BJ (cell line): ENCODE measurements at regions not wholly inside any gene's neighbourhood (a gene's known extent, or its start where the extent isn't known, plus 50 kb on each side); places are given as distances from the start of the nearest gene placed in this dataset.

Experiments used
- CTCF ChIA-PET: fragments of 350-600 bp; formaldehyde crosslinking; extraction: SDS; loops from one replicate; lab custom pipeline; 2021; ENCODE audit warnings: antibody characterized with exemption, inconsistent platforms; lab: Yijun Ruan, JAX
- POLR2A ChIA-PET: fragments of 300-600 bp; sonication (Branson Sonifier 250); formaldehyde crosslinking; extraction: SDS; loops from one replicate; lab custom pipeline; 2021; ENCODE audit warnings: antibody characterized with exemption; lab: Charles Lee
- DNase-seq: peaks from one replicate; pipeline ENCODE4 v3.0.0-alpha.2; 2011; ENCODE audit warnings: low read depth
- H3K27me3 ChIP-seq: 2 replicates; pipeline ENCODE4 v1.6.0; 2011; ENCODE audit warnings: low read length; ENCODE audit not compliant: control insufficient read depth, insufficient read depth
- H3K36me3 ChIP-seq: 2 replicates; pipeline ENCODE4 v1.5.1; 2011; ENCODE audit warnings: low read length; ENCODE audit not compliant: control insufficient read depth, insufficient read depth
- H3K4me3 ChIP-seq: 2 replicates; pipeline ENCODE4 v1.5.1; 2011; ENCODE audit warnings: low read depth, mild to moderate bottlenecking, control low read depth, low read length
- CTCF ChIP-seq: IDR thresholded peaks from 2 replicates; pipeline ENCODE4 v1.5.1; 2011; ENCODE audit warnings: low read depth, mild to moderate bottlenecking, control low read depth, inconsistent platforms, low read length, moderate library complexity; ENCODE audit not compliant: insufficient read depth

DNA sequence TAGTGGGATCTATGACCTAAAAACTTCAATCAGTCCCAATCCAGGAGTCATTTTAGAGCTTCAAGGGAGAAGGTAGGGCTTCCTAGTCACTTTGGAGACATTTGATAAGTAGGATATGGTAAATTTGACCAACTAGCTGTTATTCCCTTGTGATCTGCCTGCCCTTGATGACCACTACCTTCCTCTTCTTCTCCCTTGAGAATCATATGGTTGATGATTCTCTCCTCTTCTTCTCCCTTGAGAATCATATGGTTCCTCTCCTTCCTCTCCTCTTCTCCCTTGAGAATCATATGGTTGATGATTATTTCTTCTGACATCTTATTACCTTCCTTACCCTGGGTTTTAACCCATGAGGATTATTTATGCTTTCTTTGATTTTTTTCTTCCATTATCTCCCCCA, 482.6 kb upstream of the TENM3 start:
- no peak for TF ChIP-seq CTCF
- Histone ChIP-seq H3K4me3 (no peak overlapping the region), H3K36me3 (no peaks in the 10 kb centered on the region), H3K27me3 (no peaks in the 10 kb centered on the region)
- POLR2A ChIA-PET: no interaction called here
- CTCF ChIA-PET: interaction anchor here (0.9 kb wide), 1 partner anchor 21 kb away, joined by 3 read pairs; no protein-coding TSS in a partner anchor
- no peak for DNase-seq

GRCh38 chr4:181761156-181761555, 482.0 kb upstream of the TENM3 start:
- no peak for TF ChIP-seq CTCF
- ChIA-PET POLR2A (no interaction called here), CTCF (no interaction called here)

GRCh38 chr4:181766061-181766548, 477.1 kb upstream of the TENM3 start:
- Histone ChIP-seq H3K36me3 (no peaks in the 10 kb centered on the region), H3K4me3 (no peak overlapping the region), H3K27me3 (no peaks in the 10 kb centered on the region)
- TF ChIP-seq CTCF: no peak
- ChIA-PET CTCF (interaction anchor here (0.9 kb wide), 1 partner anchor 12 kb away, joined by 3 read pairs; no protein-coding TSS in a partner anchor), POLR2A (no interaction called here)
- DNase-seq: no peak

More at GRCh38 chr4:181761156-181761555, 482.0 kb upstream of the TENM3 start:
- H3K27me3 ChIP-seq: no peaks in the 10 kb centered on the region
- H3K4me3 ChIP-seq: no peak overlapping the region
- H3K36me3 ChIP-seq: no peaks in the 10 kb centered on the region
- no peak for DNase-seq

DNA sequence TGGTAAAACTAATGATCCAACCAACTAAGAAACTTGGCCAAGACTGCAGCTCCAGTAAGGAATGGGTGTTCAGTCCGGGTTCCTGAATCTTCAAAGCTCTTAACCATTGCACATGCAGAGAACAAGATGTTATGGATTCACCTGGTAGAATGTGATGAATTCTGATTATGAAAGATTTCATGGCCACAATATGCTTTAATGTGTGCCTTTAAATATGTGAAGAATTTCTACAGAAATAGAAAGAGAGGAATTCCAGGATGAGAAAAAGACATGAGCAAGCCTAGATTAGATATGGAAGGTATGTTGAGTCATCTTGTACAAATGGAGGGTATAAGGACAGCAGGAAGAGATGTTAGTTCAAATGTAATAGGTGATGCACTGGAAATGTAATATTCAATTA, 472.2 kb upstream of the TENM3 start:
- no peak for TF ChIP-seq CTCF
- no peaks in the 10 kb centered on the region for H3K27me3 ChIP-seq
- ChIA-PET CTCF (no interaction called here), POLR2A (no interaction called here)
- H3K36me3 ChIP-seq: no peaks in the 10 kb centered on the region
- DNase-seq: no peak
- no peak overlapping the region for H3K4me3 ChIP-seq

DNA sequence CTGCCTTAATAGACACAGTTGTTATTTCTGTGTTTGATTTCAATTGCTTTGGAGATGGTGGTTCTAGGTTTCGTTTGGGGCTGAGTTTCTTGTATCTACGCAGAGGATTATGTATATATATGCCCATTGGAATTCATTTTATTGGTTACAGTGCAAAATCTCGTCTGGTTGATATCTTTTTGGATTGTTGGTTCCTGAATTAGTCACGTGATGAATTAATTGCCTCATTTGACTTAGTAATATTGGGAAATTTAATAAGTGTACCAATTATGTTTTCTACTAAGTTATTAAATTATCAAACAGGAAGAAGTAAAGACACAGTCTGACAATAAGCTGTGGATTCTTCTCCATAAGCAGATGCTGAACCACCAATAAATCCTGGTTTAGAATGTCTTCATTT, 467.9 kb upstream of the TENM3 start:
- Histone ChIP-seq H3K4me3 (no peak overlapping the region), H3K36me3 (no peaks in the 10 kb centered on the region), H3K27me3 (no peaks in the 10 kb centered on the region)
- TF ChIP-seq CTCF: no peak
- ChIA-PET POLR2A (no interaction called here), CTCF (no interaction called here)
- DNase-seq: no peak
